HEK293 (cell line): ENCODE measurements at regions not wholly inside any gene's neighbourhood (a gene's known extent, or its start where the extent isn't known, plus 50 kb on each side); places are given as distances from the start of the nearest gene placed in this dataset.

Experiments used
- CTCF ChIA-PET: fragments of 350-600 bp; formaldehyde crosslinking; extraction: SDS; loops from one replicate; lab custom pipeline; 2021; ENCODE audit warnings: antibody characterized with exemption; lab: Yijun Ruan, JAX
- POLR2A ChIA-PET: fragments of 300-600 bp; formaldehyde crosslinking; extraction: SDS; loops from one replicate; lab custom pipeline; 2020; ENCODE audit warnings: antibody characterized with exemption, inconsistent platforms; lab: Yijun Ruan, JAX
- H3K27ac ChIP-seq: fragments of 200-500 bp; sonication (Bioruptor generic); 2 replicates; pipeline ENCODE4 v1.5.1; 2014; ENCODE audit warnings: low read depth, low read length, control low read depth, inconsistent platforms; ENCODE audit errors: extremely low read depth
- H3K36me3 ChIP-seq, 2 experiments: fragments of 200-500 bp in 1 of 2; sonication (Bioruptor generic) in 1 of 2; 1 replicate in 1 of 2; 2 replicates in 1 of 2; pipeline ENCODE4 v1.5.1; 2014 to 2017; ENCODE audit warnings: inconsistent platforms in 2 of 2, low read length in 2 of 2; ENCODE audit not compliant: control insufficient read depth in 2 of 2, insufficient read depth in 1 of 2
- H3K4me1 ChIP-seq: fragments of 200-500 bp; sonication (Bioruptor generic); 2 replicates; pipeline ENCODE4 v1.5.1; 2014; ENCODE audit warnings: mild to moderate bottlenecking, low read length, inconsistent platforms; ENCODE audit not compliant: control insufficient read depth, insufficient read depth
- H3K4me3 ChIP-seq: 2 replicates; pipeline ENCODE4 v1.5.1; 2011; ENCODE audit warnings: low read depth, mild to moderate bottlenecking, control low read depth, low read length, moderate library complexity
- H3K9me3 ChIP-seq: fragments of 200-500 bp; sonication (Bioruptor generic); 2 replicates; pipeline ENCODE4 v1.5.1; 2014; ENCODE audit warnings: low read depth, low read length, inconsistent platforms; ENCODE audit not compliant: control insufficient read depth, insufficient read depth
- MEIS1 ChIP-seq: sonication (generic); formaldehyde crosslinking; IDR thresholded peaks from 2 replicates; pipeline ENCODE4 v1.8.1; 2022; ENCODE audit warnings: missing genetic modification reagents, mild to moderate bottlenecking, borderline replicate concordance
- MZF1 ChIP-seq: fragments of 450-650 bp; formaldehyde crosslinking; IDR thresholded peaks from 2 replicates; pipeline ENCODE4 v1.5.1; 2017; ENCODE audit warnings: missing biosample characterization, missing genetic modification characterization, borderline replicate concordance
- PRDM2 ChIP-seq: fragments of 450-650 bp; formaldehyde crosslinking; IDR thresholded peaks from 2 replicates; pipeline ENCODE4 v1.5.1; 2016; ENCODE audit warnings: missing biosample characterization, missing genetic modification characterization, borderline replicate concordance
- REST ChIP-seq: fragments of 450-650 bp; formaldehyde crosslinking; IDR thresholded peaks from 2 replicates; pipeline ENCODE4 v1.5.1; 2016; ENCODE audit warnings: missing biosample characterization, missing genetic modification characterization
- ZBTB11 ChIP-seq: fragments of 450-650 bp; formaldehyde crosslinking; conservative IDR thresholded peaks from 2 replicates; pipeline ENCODE4 v1.5.1; 2016; ENCODE audit warnings: low read depth, missing biosample characterization, missing genetic modification characterization
- ZBTB6 ChIP-seq: fragments of 450-650 bp; formaldehyde crosslinking; IDR thresholded peaks from 2 replicates; pipeline ENCODE4 v1.5.1; 2017; ENCODE audit warnings: missing biosample characterization, missing genetic modification characterization
- ZFP37 ChIP-seq: fragments of 450-650 bp; formaldehyde crosslinking; IDR thresholded peaks from 2 replicates; pipeline ENCODE4 v1.5.1; 2016; ENCODE audit warnings: missing biosample characterization, missing genetic modification characterization
- ZNF184 ChIP-seq: fragments of 450-650 bp; IDR thresholded peaks from 2 replicates; pipeline ENCODE4 v1.5.1; 2018; ENCODE audit warnings: missing biosample characterization, mild to moderate bottlenecking, missing genetic modification characterization
- ZNF202 ChIP-seq: fragments of 450-650 bp; formaldehyde crosslinking; IDR thresholded peaks from 2 replicates; pipeline ENCODE4 v1.5.1; 2016; ENCODE audit warnings: missing biosample characterization, missing genetic modification characterization, borderline replicate concordance
- ZNF221 ChIP-seq: fragments of 450-650 bp; formaldehyde crosslinking; IDR thresholded peaks from 2 replicates; pipeline ENCODE4 v1.5.1; 2017; ENCODE audit warnings: missing biosample characterization, missing genetic modification characterization, borderline replicate concordance
- ZNF248 ChIP-seq: fragments of 450-650 bp; formaldehyde crosslinking; IDR thresholded peaks from 2 replicates; pipeline ENCODE4 v1.5.1; 2017; ENCODE audit warnings: missing biosample characterization, missing genetic modification characterization
- ZNF433 ChIP-seq: fragments of 450-650 bp; formaldehyde crosslinking; IDR thresholded peaks from 2 replicates; pipeline ENCODE4 v1.5.1; 2016; ENCODE audit warnings: missing biosample characterization, missing genetic modification characterization, low read depth
- ZNF514 ChIP-seq: fragments of 450-650 bp; formaldehyde crosslinking; IDR thresholded peaks from 2 replicates; pipeline ENCODE4 v1.5.1; 2016; ENCODE audit warnings: missing biosample characterization, missing genetic modification characterization
- ZNF600 ChIP-seq: fragments of 450-650 bp; formaldehyde crosslinking; IDR thresholded peaks from 2 replicates; pipeline ENCODE4 v1.5.1; 2016; ENCODE audit warnings: missing biosample characterization, missing genetic modification characterization
- ZNF692 ChIP-seq: fragments of 450-650 bp; formaldehyde crosslinking; IDR thresholded peaks from 2 replicates; pipeline ENCODE4 v1.5.1; 2016; ENCODE audit warnings: missing biosample characterization, missing genetic modification characterization
- ZNF776 ChIP-seq: fragments of 450-650 bp; formaldehyde crosslinking; IDR thresholded peaks from 2 replicates; pipeline ENCODE4 v1.5.0; 2017; ENCODE audit warnings: missing biosample characterization, missing genetic modification characterization, borderline replicate concordance
- ZNF792 ChIP-seq: fragments of 450-650 bp; formaldehyde crosslinking; IDR thresholded peaks from 2 replicates; pipeline ENCODE4 v1.5.1; 2016; ENCODE audit warnings: missing biosample characterization, missing genetic modification characterization
- ZSCAN23 ChIP-seq: fragments of 450-650 bp; formaldehyde crosslinking; IDR thresholded peaks from 2 replicates; pipeline ENCODE4 v1.5.1; 2016; ENCODE audit warnings: missing biosample characterization, missing genetic modification characterization

GRCh38 chr2:38201784-38202183 lies 125.8 kb upstream of the CYP1B1 start (continued):
- TF ChIP-seq ZNF600 (tag by site-specific recombination) (no peak), ZNF792 (tag by site-specific recombination) (no peak)

GRCh38 chr2:38200598-38200997 lies 124.6 kb upstream of the CYP1B1 start:
- H3K9me3 ChIP-seq, result no peaks in the 10 kb centered on the region
- ChIA-PET POLR2A (no interaction called here), CTCF (interaction anchor here (0.6 kb wide), 1 partner anchor 70 kb away, joined by 3 read pairs; no protein-coding TSS in a partner anchor)
- H3K27ac ChIP-seq, result no peak overlapping the region
- no peaks in the 10 kb centered on the region for H3K36me3 ChIP-seq
- TF ChIP-seq ZNF248 (tag by site-specific recombination), result no peak
- no peak for TF ChIP-seq ZSCAN23
- TF ChIP-seq MZF1 (tag by site-specific recombination), result no peak
- TF ChIP-seq MEIS1 (CRISPR knock-in tag), result no peak
- no peak for TF ChIP-seq ZBTB6 (tag by site-specific recombination)
- TF ChIP-seq ZNF221 (tag by site-specific recombination), result no peak
- TF ChIP-seq ZBTB11 (tag by site-specific recombination), result no peak
- TF ChIP-seq ZNF692 (tag by site-specific recombination), result no peak
- no peak for TF ChIP-seq ZFP37 (tag by site-specific recombination)
- H3K4me1 ChIP-seq, result no peaks in the 10 kb centered on the region
- no peak overlapping the region for H3K4me3 ChIP-seq

- H3K36me3 ChIP-seq, result no peaks in the 10 kb centered on the region
- H3K4me1 ChIP-seq, result no peaks in the 10 kb centered on the region
- CTCF ChIA-PET, result no interaction called here
- H3K9me3 ChIP-seq, result no peaks in the 10 kb centered on the region
- no peak overlapping the region for H3K27ac ChIP-seq
- no peak overlapping the region for H3K4me3 ChIP-seq
- POLR2A ChIA-PET, result no interaction called here
- TF ChIP-seq PRDM2 (tag by site-specific recombination) (no peak), ZNF776 (tag by site-specific recombination) (no peak), ZNF433 (tag by site-specific recombination) (no peak), ZNF202 (no peak), ZNF514 (no peak), ZNF184 (tag by site-specific recombination) (no peak), REST (tag by site-specific recombination) (no peak)
Measured at GRCh38 chr2:38199127-38199526, 123.2 kb upstream of the CYP1B1 start.
